ENCODE measurements at regions not wholly inside any gene's neighbourhood (a gene's known extent, or its start where the extent isn't known, plus 50 kb on each side); places are given as distances from the start of the nearest gene placed in this dataset.
A peak's percentile ranks its signal among the peaks of the same experiment; 100 is the strongest.

GRCh38 chr19:46954993-46955812, 64.4 kb upstream of the NPAS1 start:
- H3K79me2 ChIP-seq: peaks cover 70% of the 10 kb centered on the region

GRCh38 chr19:46955813-46956371, 63.7 kb upstream of the NPAS1 start:
- no peak for DNase-seq (ENCODE audit: low spot score)
- 96% methylated on average over 6 of the region's 6 CpGs for WGBS (ENCODE audit: low lambda C conversion rate, missing lambda C conversion rate)
- Histone ChIP-seq H3K79me2 (peaks cover 72% of the 10 kb centered on the region), H3K36me3 (replicated peaks; ENCODE audit: insufficient read depth, low read depth) (no peaks in the 10 kb centered on the region), H3K9me3 (ENCODE audit: low read depth) (no peaks in the 10 kb centered on the region), H2AFZ (no peak overlapping the region), H3K4me2 (no peak overlapping the region), H3K27ac (no peak overlapping the region), H3K27me3 (no peaks in the 10 kb centered on the region), H3K4me1 (ENCODE audit: insufficient read depth) (peaks cover 31% of the 10 kb centered on the region), H3K9me2 (replicated peaks; ENCODE audit: insufficient read depth) (no peaks in the 10 kb centered on the region), H4K20me1 (ENCODE audit: insufficient read depth, poor library complexity, severe bottlenecking) (no peaks in the 10 kb centered on the region), H3K4me3 (no peak overlapping the region)
- TF ChIP-seq EZH2 (IDR thresholded peaks at IDR 0.05; ENCODE audit: borderline replicate concordance): no peak
- TF ChIP-seq EZH2phosphoT487 (IDR thresholded peaks at IDR 0.05; ENCODE audit: low read depth, severe bottlenecking, unreplicated experiment): no peak
- TF ChIP-seq CTCF (IDR thresholded peaks at IDR 0.05; ENCODE audit: poor library complexity): no peak

More at GRCh38 chr19:46954993-46955812, 64.4 kb upstream of the NPAS1 start:
- Histone ChIP-seq H3K27me3 (no peaks in the 10 kb centered on the region), H3K4me3 (no peak overlapping the region), H4K20me1 (ENCODE audit: insufficient read depth, poor library complexity, severe bottlenecking) (no peaks in the 10 kb centered on the region), H3K27ac (peak overlapping the region; percentile 78), H3K9me2 (replicated peaks; ENCODE audit: insufficient read depth) (no peaks in the 10 kb centered on the region), H3K9me3 (ENCODE audit: low read depth) (no peaks in the 10 kb centered on the region), H3K36me3 (replicated peaks; ENCODE audit: insufficient read depth, low read depth) (no peaks in the 10 kb centered on the region), H3K4me1 (ENCODE audit: insufficient read depth) (peaks cover 37% of the 10 kb centered on the region), H3K4me2 (peak overlapping the region; percentile 47), H2AFZ (no peak overlapping the region)
- WGBS (ENCODE audit: low lambda C conversion rate, missing lambda C conversion rate): 71% methylated on average over 10 of the region's 10 CpGs
- no peak for DNase-seq (ENCODE audit: low spot score)
- no peak for TF ChIP-seq CTCF (IDR thresholded peaks at IDR 0.05; ENCODE audit: poor library complexity)
- TF ChIP-seq EZH2phosphoT487 (IDR thresholded peaks at IDR 0.05; ENCODE audit: low read depth, severe bottlenecking, unreplicated experiment): no peak
- TF ChIP-seq EZH2 (IDR thresholded peaks at IDR 0.05; ENCODE audit: borderline replicate concordance): no peak

GRCh38 chr19:46958532-46958931, 61.1 kb upstream of the NPAS1 start:
- Histone ChIP-seq H3K4me3 (no peak overlapping the region), H3K4me1 (ENCODE audit: insufficient read depth) (peaks cover 16% of the 10 kb centered on the region), H3K27ac (no peak overlapping the region), H3K27me3 (no peaks in the 10 kb centered on the region), H3K9me2 (replicated peaks; ENCODE audit: insufficient read depth) (no peaks in the 10 kb centered on the region), H3K79me2 (peaks cover 83% of the 10 kb centered on the region), H3K9me3 (ENCODE audit: low read depth) (no peaks in the 10 kb centered on the region), H4K20me1 (ENCODE audit: insufficient read depth, poor library complexity, severe bottlenecking) (peaks cover 12% of the 10 kb centered on the region), H3K4me2 (no peak overlapping the region), H2AFZ (no peak overlapping the region), H3K36me3 (replicated peaks; ENCODE audit: insufficient read depth, low read depth) (no peaks in the 10 kb centered on the region)
- no peak for TF ChIP-seq EZH2phosphoT487 (IDR thresholded peaks at IDR 0.05; ENCODE audit: low read depth, severe bottlenecking, unreplicated experiment)
- TF ChIP-seq CTCF (IDR thresholded peaks at IDR 0.05; ENCODE audit: poor library complexity): no peak
- no peak for TF ChIP-seq EZH2 (IDR thresholded peaks at IDR 0.05; ENCODE audit: borderline replicate concordance)
- WGBS (ENCODE audit: low lambda C conversion rate, missing lambda C conversion rate): 55% methylated on average over 6 of the region's 6 CpGs
- no peak for DNase-seq (ENCODE audit: low spot score)

Measured in hepatocyte (in vitro differentiated cells).